GM18498 (cell line): ENCODE measurements at regions not wholly inside any gene's neighbourhood (a gene's known extent, or its start where the extent isn't known, plus 50 kb on each side); places are given as distances from the start of the nearest gene placed in this dataset.

ENCODE experiments used
- ATAC-seq: cut with Tn5 transposase; IDR thresholded peaks from one replicate; pipeline ENCODE4 v1.9.1; 2021; ENCODE audit warnings: mild to moderate bottlenecking, moderate library complexity; ENCODE audit not compliant: unreplicated experiment

GRCh38 chr18:52000435-52000834 lies 339.6 kb upstream of the DCC start:
- no peak for ATAC-seq

- no peak for ATAC-seq
Observed at GRCh38 chr18:52001106-52001505, 338.9 kb upstream of the DCC start.

- ATAC-seq: no peak
Observed at GRCh38 chr18:52002600-52002999, 337.4 kb upstream of the DCC start.

GRCh38 chr18:52007105-52007504 lies 332.9 kb upstream of the DCC start:
- ATAC-seq: no peak

GRCh38 chr18:52008330-52008729 lies 331.7 kb upstream of the DCC start:
- ATAC-seq: no peak

- ATAC-seq: no peak
Observed at GRCh38 chr18:52008736-52009135, 331.3 kb upstream of the DCC start.

- no peak for ATAC-seq
Observed at GRCh38 chr18:52009958-52010357, 330.0 kb upstream of the DCC start.

- no peak for ATAC-seq
Observed at GRCh38 chr18:52045946-52046675, 293.9 kb upstream of the DCC start.

GRCh38 chr18:52046842-52047241 lies 293.2 kb upstream of the DCC start:
- ATAC-seq: no peak

- ATAC-seq: no peak
Observed at GRCh38 chr18:52054324-52054723, 285.7 kb upstream of the DCC start.

GRCh38 chr18:52060607-52061304 lies 279.2 kb upstream of the DCC start:
- no peak for ATAC-seq

- no peak for ATAC-seq
Observed at GRCh38 chr18:52063923-52064322, 276.1 kb upstream of the DCC start.

GRCh38 chr18:52069201-52069600 lies 270.8 kb upstream of the DCC start:
- ATAC-seq: no peak

- no peak for ATAC-seq
Observed at GRCh38 chr18:52070291-52070756, 269.7 kb upstream of the DCC start.

- ATAC-seq: no peak
Observed at GRCh38 chr18:52077251-52077983, 262.6 kb upstream of the DCC start.

GRCh38 chr18:52082246-52082645 lies 257.8 kb upstream of the DCC start:
- no peak for ATAC-seq

- no peak for ATAC-seq
Observed at GRCh38 chr18:52087140-52087539, 252.9 kb upstream of the DCC start.

GRCh38 chr18:52090005-52090404 lies 250.0 kb upstream of the DCC start:
- no peak for ATAC-seq

- no peak for ATAC-seq
Observed at GRCh38 chr18:52093171-52093570, 246.8 kb upstream of the DCC start.

- ATAC-seq: no peak
Observed at GRCh38 chr18:52118684-52119083, 221.3 kb upstream of the DCC start.

GRCh38 chr18:52130624-52131301 lies 209.2 kb upstream of the DCC start:
- ATAC-seq: no peak
